Activated CD8-positive, alpha-beta T cell treated with anti-CD3 and anti-CD28 coated beads for 36 hours (primary cell): ENCODE measurements at regions not wholly inside any gene's neighbourhood (a gene's known extent, or its start where the extent isn't known, plus 50 kb on each side); places are given as distances from the start of the nearest gene placed in this dataset.

Experiments used
- ATAC-seq: fragments of 200-7000 bp; cut with Tn5 transposase; one replicate; pipeline ENCODE4 v1.10.0; 2021; ENCODE audit warnings: mild to moderate bottlenecking, moderate library complexity
- CTCF ChIA-PET: fragments of 350-600 bp; sonication (Branson Sonifier 250); formaldehyde crosslinking; loops from one replicate; lab custom pipeline; 2021; ENCODE audit warnings: antibody characterized with exemption; lab: Charles Lee
- POLR2A ChIA-PET: fragments of 350-600 bp; sonication (Branson Sonifier 250); formaldehyde crosslinking; loops from one replicate; lab custom pipeline; 2021; ENCODE audit warnings: antibody characterized with exemption; lab: Charles Lee
- DNase-seq: peaks from one replicate; pipeline ENCODE4 v3.0.0-alpha.2; 2020
- H3K27ac Mint-ChIP-seq: one replicate; pipeline ENCODE4 v1.8.0; 2021; ENCODE audit warnings: mild to moderate bottlenecking, mixed read lengths
- H3K27me3 Mint-ChIP-seq: one replicate; pipeline ENCODE4 v1.8.0; 2021; ENCODE audit warnings: mixed read lengths
- H3K36me3 Mint-ChIP-seq: one replicate; pipeline ENCODE4 v1.8.0; 2021; ENCODE audit warnings: low read depth, mixed read lengths
- H3K4me1 Mint-ChIP-seq: one replicate; pipeline ENCODE4 v1.8.0; 2021; ENCODE audit warnings: low read depth, mixed read lengths
- H3K4me3 Mint-ChIP-seq: one replicate; pipeline ENCODE4 v1.8.0; 2021; ENCODE audit warnings: mild to moderate bottlenecking, moderate library complexity, mixed read lengths
- H3K9me3 Mint-ChIP-seq: one replicate; pipeline ENCODE4 v1.8.0; 2021; ENCODE audit warnings: mixed read lengths
- intact Hi-C: fragments of 100-400 bp; cut with micrococcal nuclease; formaldehyde crosslinking; loops from one replicate; pipeline ENCODE4 v1.10.0; 2022
- TF ChIP-seq, protein P1 (sequence below): fragments of 200-600 bp; IDR thresholded peaks from one replicate; pipeline ENCODE4 v1.8.0; 2022; ENCODE audit warnings: antibody characterized with exemption, mild to moderate bottlenecking

DNA sequence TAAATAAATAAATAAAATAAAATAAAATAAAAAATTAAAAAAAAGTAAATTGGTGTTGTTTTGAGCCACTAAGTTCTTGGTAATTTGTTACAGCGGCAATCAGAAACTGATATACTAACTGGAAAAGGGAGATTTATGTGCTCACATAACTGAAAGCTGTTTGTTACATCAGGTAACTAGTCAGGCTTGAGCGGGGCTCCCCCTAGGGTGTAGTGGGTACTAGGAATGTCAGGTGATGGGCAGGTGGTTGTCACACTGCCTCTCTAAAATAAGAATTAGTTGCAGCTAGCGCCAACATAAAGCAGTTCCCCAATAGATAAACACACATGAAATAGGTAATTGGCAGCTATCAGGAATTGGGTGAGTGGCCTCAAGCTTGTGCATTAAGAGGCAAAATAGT, 1336.9 kb downstream of the XPNPEP1 start:
- Mint-ChIP-seq H3K27ac (no peak overlapping the region), H3K4me1 (no peaks in the 10 kb centered on the region), H3K27me3 (no peaks in the 10 kb centered on the region), H3K9me3 (no peaks in the 10 kb centered on the region), H3K36me3 (no peaks in the 10 kb centered on the region), H3K4me3 (no peak overlapping the region)
- POLR2A ChIA-PET, result no interaction called here
- ATAC-seq, result no peak
- CTCF ChIA-PET, result no interaction called here
- intact Hi-C loops, result no loop called here
- DNase-seq, result no peak
- TF ChIP-seq, protein P1, sequence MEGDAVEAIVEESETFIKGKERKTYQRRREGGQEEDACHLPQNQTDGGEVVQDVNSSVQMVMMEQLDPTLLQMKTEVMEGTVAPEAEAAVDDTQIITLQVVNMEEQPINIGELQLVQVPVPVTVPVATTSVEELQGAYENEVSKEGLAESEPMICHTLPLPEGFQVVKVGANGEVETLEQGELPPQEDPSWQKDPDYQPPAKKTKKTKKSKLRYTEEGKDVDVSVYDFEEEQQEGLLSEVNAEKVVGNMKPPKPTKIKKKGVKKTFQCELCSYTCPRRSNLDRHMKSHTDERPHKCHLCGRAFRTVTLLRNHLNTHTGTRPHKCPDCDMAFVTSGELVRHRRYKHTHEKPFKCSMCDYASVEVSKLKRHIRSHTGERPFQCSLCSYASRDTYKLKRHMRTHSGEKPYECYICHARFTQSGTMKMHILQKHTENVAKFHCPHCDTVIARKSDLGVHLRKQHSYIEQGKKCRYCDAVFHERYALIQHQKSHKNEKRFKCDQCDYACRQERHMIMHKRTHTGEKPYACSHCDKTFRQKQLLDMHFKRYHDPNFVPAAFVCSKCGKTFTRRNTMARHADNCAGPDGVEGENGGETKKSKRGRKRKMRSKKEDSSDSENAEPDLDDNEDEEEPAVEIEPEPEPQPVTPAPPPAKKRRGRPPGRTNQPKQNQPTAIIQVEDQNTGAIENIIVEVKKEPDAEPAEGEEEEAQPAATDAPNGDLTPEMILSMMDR, result no peak

DNA sequence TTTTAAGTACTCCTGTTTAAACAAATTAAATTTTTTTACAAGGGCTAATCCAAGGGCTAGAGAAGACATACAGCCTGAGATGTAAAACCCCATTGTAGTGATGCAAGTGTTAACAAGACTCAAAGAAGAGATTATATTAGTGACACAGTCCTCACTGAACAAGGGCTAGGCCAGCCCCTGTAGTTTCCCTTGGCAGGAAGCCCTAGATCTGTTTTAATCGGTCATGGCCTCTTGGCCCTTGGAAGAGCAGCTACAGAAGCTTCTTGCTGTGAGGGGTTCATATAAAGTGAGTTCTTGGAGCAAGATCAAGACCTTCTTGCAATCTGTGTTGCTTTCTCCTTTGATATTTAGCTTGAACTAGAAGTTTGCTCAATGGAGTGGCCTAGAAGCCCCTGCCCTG, 1339.4 kb downstream of the XPNPEP1 start:
- Mint-ChIP-seq H3K4me1 (no peaks in the 10 kb centered on the region), H3K36me3 (no peaks in the 10 kb centered on the region), H3K9me3 (peaks cover 3% of the 10 kb centered on the region), H3K27ac (no peak overlapping the region), H3K27me3 (no peaks in the 10 kb centered on the region), H3K4me3 (no peak overlapping the region)
- ATAC-seq (no peak), DNase-seq (no peak)
- TF ChIP-seq, protein P1, result no peak
- ChIA-PET POLR2A (no interaction called here), CTCF (no interaction called here)
- intact Hi-C loops, result no loop called here

DNA sequence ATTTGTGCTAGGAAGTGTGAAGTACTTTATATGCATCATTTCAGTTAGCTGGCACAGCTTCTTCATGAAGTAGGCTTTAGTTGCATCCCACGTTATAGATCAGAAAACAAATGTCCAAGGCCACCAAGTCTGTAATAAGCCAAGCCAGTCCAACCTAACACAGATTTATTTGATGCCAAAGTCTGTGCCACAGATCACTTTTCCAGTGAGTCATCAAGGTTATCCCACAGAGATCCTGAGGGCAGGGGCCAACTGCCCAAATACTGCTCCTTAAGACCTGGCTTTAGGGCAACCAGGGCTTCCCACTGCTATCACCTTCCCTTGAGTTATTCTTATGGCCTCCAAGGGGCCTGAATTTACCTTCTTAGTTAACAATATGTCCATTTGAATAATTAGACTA, 1340.4 kb downstream of the XPNPEP1 start:
- no peaks in the 10 kb centered on the region for H3K36me3 Mint-ChIP-seq

DNA sequence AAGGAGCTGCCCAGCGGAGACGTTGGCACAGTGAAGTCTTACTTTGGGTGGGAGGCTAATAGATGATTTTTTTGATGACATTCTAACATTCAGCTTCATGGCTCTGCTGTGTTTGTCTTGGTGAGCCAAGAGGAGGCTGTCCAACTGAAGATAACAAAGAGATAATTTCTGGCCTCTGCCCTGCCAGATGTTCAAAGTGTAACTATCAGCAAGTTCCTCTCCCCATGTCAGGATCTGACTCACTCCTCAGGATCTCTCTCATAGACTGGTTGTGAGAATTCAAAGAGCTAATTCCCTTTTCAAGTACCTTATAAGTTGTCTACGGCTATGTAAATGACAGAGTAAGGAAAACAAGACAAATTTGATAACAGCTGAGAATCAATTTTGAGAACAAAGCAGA, 1340.9 kb downstream of the XPNPEP1 start:
- Mint-ChIP-seq H3K4me3 (no peak overlapping the region), H3K27ac (no peak overlapping the region), H3K9me3 (peaks cover 3% of the 10 kb centered on the region), H3K4me1 (no peaks in the 10 kb centered on the region), H3K36me3 (no peaks in the 10 kb centered on the region), H3K27me3 (no peaks in the 10 kb centered on the region)
- POLR2A ChIA-PET, result no interaction called here
- intact Hi-C loops, result no loop called here
- DNase-seq (no peak), ATAC-seq (no peak)
- TF ChIP-seq, protein P1, result no peak
- CTCF ChIA-PET, result no interaction called here

More for the DNA sequence above, 1340.4 kb downstream of the XPNPEP1 start:
- H3K27ac Mint-ChIP-seq, result no peak overlapping the region
- DNase-seq (no peak), ATAC-seq (no peak)
- TF ChIP-seq, protein P1, result no peak
- no peaks in the 10 kb centered on the region for H3K4me1 Mint-ChIP-seq
- ChIA-PET POLR2A (no interaction called here), CTCF (no interaction called here)
- no peak overlapping the region for H3K4me3 Mint-ChIP-seq
- H3K27me3 Mint-ChIP-seq, result no peaks in the 10 kb centered on the region
- intact Hi-C loops, result no loop called here
- H3K9me3 Mint-ChIP-seq, result peaks cover 3% of the 10 kb centered on the region

DNA sequence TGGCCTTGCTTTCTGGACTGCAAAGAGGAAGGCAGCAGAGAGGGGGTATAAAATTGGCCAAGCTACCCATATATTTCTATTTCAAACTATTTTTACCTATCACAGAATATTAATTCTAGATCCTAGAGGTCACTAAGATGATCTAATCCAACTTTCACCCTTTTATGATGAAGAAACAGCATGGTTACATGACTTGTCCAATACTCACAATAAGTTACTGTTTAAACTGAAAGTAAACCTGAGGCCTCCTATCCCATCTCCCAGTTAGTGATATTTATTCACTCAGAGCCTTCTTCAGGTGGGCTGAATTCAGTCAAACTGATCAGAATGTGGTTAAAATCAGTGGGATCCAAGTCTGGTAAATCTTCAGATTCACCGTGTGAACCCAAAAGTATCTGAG, 1345.1 kb downstream of the XPNPEP1 start:
- Mint-ChIP-seq H3K9me3 (peaks cover 4% of the 10 kb centered on the region), H3K27ac (no peak overlapping the region), H3K4me1 (no peaks in the 10 kb centered on the region), H3K4me3 (no peak overlapping the region), H3K27me3 (no peaks in the 10 kb centered on the region), H3K36me3 (no peaks in the 10 kb centered on the region)
- no peak for DNase-seq
- TF ChIP-seq, protein P1, result no peak
- ATAC-seq, result no peak
- intact Hi-C loops, result no loop called here
- POLR2A ChIA-PET, result no interaction called here
- CTCF ChIA-PET, result no interaction called here
